ENCODE measurements at regions not wholly inside any gene's neighbourhood (a gene's known extent, or its start where the extent isn't known, plus 50 kb on each side); places are given as distances from the start of the nearest gene placed in this dataset.
A peak's percentile ranks its signal among the peaks of the same experiment; 100 is the strongest.

GRCh38 chr11:23856654-23857053 lies 640.2 kb upstream of the LUZP2 start:
- H3K4me3 ChIP-seq (ENCODE audit: low read depth, low read length), result no peak overlapping the region
- TF ChIP-seq CTCF (IDR thresholded peaks at IDR 0.05; ENCODE audit: low read depth, low read length), result no peak
- peak; percentile 7 for DNase-seq (ENCODE audit: low read depth, low spot score)
- in situ Hi-C loops (cut with HindIII; ENCODE audit: low sequenced_read_pairs), result no loop called here

- in situ Hi-C loops (cut with HindIII; ENCODE audit: low sequenced_read_pairs), result no loop called here
- H3K4me3 ChIP-seq (ENCODE audit: low read depth, low read length), result no peak overlapping the region
- TF ChIP-seq CTCF (IDR thresholded peaks at IDR 0.05; ENCODE audit: low read depth, low read length), result no peak
- DNase-seq (ENCODE audit: low read depth, low spot score), result no peak
These were observed 637.8 kb upstream of the LUZP2 start for GRCh38 chr11:23859087-23859486.

- TF ChIP-seq CTCF (IDR thresholded peaks at IDR 0.05; ENCODE audit: low read depth, low read length), result no peak
- in situ Hi-C loops (cut with HindIII; ENCODE audit: low sequenced_read_pairs), result no loop called here
- no peak for DNase-seq (ENCODE audit: low read depth, low spot score)
- H3K4me3 ChIP-seq (ENCODE audit: low read depth, low read length), result no peak overlapping the region
These were observed 635.2 kb upstream of the LUZP2 start for GRCh38 chr11:23861615-23862014.

GRCh38 chr11:23865341-23865975 lies 631.4 kb upstream of the LUZP2 start:
- DNase-seq (ENCODE audit: low read depth, low spot score), result peak; percentile 32

GRCh38 chr11:23866641-23867040 lies 630.2 kb upstream of the LUZP2 start:
- in situ Hi-C loops (cut with HindIII; ENCODE audit: low sequenced_read_pairs), result no loop called here
- TF ChIP-seq CTCF (IDR thresholded peaks at IDR 0.05; ENCODE audit: low read depth, low read length), result no peak
- peak; percentile 15 for DNase-seq (ENCODE audit: low read depth, low spot score)
- H3K4me3 ChIP-seq (ENCODE audit: low read depth, low read length), result no peak overlapping the region

More at GRCh38 chr11:23865341-23865975, 631.4 kb upstream of the LUZP2 start:
- in situ Hi-C loops (cut with HindIII; ENCODE audit: low sequenced_read_pairs), result no loop called here
- no peak for TF ChIP-seq CTCF (IDR thresholded peaks at IDR 0.05; ENCODE audit: low read depth, low read length)
- no peak overlapping the region for H3K4me3 ChIP-seq (ENCODE audit: low read depth, low read length)

GRCh38 chr11:23869671-23870070 lies 627.2 kb upstream of the LUZP2 start:
- in situ Hi-C loops (cut with HindIII; ENCODE audit: low sequenced_read_pairs), result no loop called here
- TF ChIP-seq CTCF (IDR thresholded peaks at IDR 0.05; ENCODE audit: low read depth, low read length), result no peak
- DNase-seq (ENCODE audit: low read depth, low spot score), result no peak
- H3K4me3 ChIP-seq (ENCODE audit: low read depth, low read length), result no peak overlapping the region
